ENCODE measurements at regions not wholly inside any gene's neighbourhood (a gene's known extent, or its start where the extent isn't known, plus 50 kb on each side); places are given as distances from the start of the nearest gene placed in this dataset.

DNA sequence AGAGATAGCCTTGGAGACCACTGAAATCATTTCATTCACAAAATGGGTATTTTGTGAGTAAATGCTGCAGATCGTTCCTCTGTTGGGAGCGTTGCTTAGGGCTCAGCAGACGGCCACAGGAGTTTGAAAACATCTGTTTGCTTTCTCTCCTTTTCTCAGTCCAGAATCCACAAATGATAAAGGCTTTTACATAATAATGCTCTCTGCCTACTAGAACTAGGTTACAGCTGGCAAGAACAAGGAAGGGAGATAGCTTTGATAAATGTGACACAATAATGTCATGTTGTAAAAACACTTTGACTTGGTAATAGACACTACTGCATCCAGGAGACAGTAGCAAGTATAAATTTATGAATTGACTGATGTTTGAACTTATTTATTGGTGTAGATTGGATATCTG lies 1072.4 kb upstream of the CDH6 start:
- TF ChIP-seq POLR2A (IDR thresholded peaks at IDR 0.05), result no peak
- TF ChIP-seq, protein P1, sequence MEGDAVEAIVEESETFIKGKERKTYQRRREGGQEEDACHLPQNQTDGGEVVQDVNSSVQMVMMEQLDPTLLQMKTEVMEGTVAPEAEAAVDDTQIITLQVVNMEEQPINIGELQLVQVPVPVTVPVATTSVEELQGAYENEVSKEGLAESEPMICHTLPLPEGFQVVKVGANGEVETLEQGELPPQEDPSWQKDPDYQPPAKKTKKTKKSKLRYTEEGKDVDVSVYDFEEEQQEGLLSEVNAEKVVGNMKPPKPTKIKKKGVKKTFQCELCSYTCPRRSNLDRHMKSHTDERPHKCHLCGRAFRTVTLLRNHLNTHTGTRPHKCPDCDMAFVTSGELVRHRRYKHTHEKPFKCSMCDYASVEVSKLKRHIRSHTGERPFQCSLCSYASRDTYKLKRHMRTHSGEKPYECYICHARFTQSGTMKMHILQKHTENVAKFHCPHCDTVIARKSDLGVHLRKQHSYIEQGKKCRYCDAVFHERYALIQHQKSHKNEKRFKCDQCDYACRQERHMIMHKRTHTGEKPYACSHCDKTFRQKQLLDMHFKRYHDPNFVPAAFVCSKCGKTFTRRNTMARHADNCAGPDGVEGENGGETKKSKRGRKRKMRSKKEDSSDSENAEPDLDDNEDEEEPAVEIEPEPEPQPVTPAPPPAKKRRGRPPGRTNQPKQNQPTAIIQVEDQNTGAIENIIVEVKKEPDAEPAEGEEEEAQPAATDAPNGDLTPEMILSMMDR (IDR thresholded peaks at IDR 0.05), result no peak

Data from ovary (tissue), 3 donors.